ENCODE measurements at regions not wholly inside any gene's neighbourhood (a gene's known extent, or its start where the extent isn't known, plus 50 kb on each side); places are given as distances from the start of the nearest gene placed in this dataset.

GRCh38 chr1:217953922-217954321 is 322.8 kb downstream of the SPATA17 start:
- TF ChIP-seq, protein P1, sequence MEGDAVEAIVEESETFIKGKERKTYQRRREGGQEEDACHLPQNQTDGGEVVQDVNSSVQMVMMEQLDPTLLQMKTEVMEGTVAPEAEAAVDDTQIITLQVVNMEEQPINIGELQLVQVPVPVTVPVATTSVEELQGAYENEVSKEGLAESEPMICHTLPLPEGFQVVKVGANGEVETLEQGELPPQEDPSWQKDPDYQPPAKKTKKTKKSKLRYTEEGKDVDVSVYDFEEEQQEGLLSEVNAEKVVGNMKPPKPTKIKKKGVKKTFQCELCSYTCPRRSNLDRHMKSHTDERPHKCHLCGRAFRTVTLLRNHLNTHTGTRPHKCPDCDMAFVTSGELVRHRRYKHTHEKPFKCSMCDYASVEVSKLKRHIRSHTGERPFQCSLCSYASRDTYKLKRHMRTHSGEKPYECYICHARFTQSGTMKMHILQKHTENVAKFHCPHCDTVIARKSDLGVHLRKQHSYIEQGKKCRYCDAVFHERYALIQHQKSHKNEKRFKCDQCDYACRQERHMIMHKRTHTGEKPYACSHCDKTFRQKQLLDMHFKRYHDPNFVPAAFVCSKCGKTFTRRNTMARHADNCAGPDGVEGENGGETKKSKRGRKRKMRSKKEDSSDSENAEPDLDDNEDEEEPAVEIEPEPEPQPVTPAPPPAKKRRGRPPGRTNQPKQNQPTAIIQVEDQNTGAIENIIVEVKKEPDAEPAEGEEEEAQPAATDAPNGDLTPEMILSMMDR (IDR thresholded peaks at IDR 0.05; ENCODE audit: low read length): no peak
- no peak for TF ChIP-seq EZH2 (optimal IDR thresholded peaks at IDR 0.05; ENCODE audit: low read depth, low read length)
- TF ChIP-seq EZH2phosphoT487 (IDR thresholded peaks at IDR 0.05; ENCODE audit: low read length): no peak

All from MM.1S (cell line).